PC-3 (cell line): ENCODE measurements at regions not wholly inside any gene's neighbourhood (a gene's known extent, or its start where the extent isn't known, plus 50 kb on each side); places are given as distances from the start of the nearest gene placed in this dataset.

ENCODE experiments used
- ATAC-seq: fragments of 200-7000 bp; cut with Tn5 transposase; 2 replicates; pipeline ENCODE4 v1.9.1; 2020; ENCODE audit warnings: mild to moderate bottlenecking, moderate library complexity
- BruUV-seq: library from RNA; stranded (reverse); fragments of 400-500 nt; replicated peaks from 2 replicates; lab custom pipeline; 2021; lab: Mats Ljungman, UMichigan
- CTCF ChIA-PET: fragments of 300-600 bp; sonication (Branson Sonifier 250); formaldehyde crosslinking; loops from one replicate; lab custom pipeline; 2022; ENCODE audit warnings: antibody characterized with exemption; lab: Charles Lee
- POLR2A ChIA-PET: fragments of 300-600 bp; sonication (Branson Sonifier 250); formaldehyde crosslinking; loops from one replicate; lab custom pipeline; 2022; ENCODE audit warnings: antibody characterized with exemption; ENCODE audit not compliant: unreplicated experiment; lab: Charles Lee
- DNase-seq: peaks from one replicate; pipeline ENCODE4 v3.0.0-alpha.2; 2015
- H2AFZ ChIP-seq: fragments of 300-600 bp; sonication (generic); 2 replicates; pipeline ENCODE4 v1.6.0; 2016; ENCODE audit warnings: antibody characterized with exemption, low read length
- H3F3A ChIP-seq: fragments of 300-600 bp; sonication (generic); one replicate; pipeline ENCODE4 v1.6.0; 2017; ENCODE audit warnings: antibody characterized with exemption, low read length, control low read depth, mild to moderate bottlenecking; ENCODE audit not compliant: unreplicated experiment
- H3K27ac ChIP-seq: fragments of 300-600 bp; sonication (generic); 2 replicates; pipeline ENCODE4 v1.5.1; 2016; ENCODE audit warnings: mild to moderate bottlenecking, low read length
- H3K27me3 ChIP-seq: fragments of 300-600 bp; sonication (generic); 2 replicates; pipeline ENCODE4 v1.6.1; 2016; ENCODE audit warnings: low read length, mixed read lengths
- H3K36me3 ChIP-seq: fragments of 300-600 bp; sonication (generic); 2 replicates; pipeline ENCODE4 v1.6.1; 2016; ENCODE audit warnings: low read depth, mixed run types, low read length, mixed read lengths
- H3K4me1 ChIP-seq: fragments of 300-600 bp; sonication (generic); 2 replicates; pipeline ENCODE4 v1.5.1; 2016; ENCODE audit warnings: low read length; ENCODE audit not compliant: insufficient read depth
- H3K4me2 ChIP-seq: fragments of 300-600 bp; sonication (generic); 2 replicates; pipeline ENCODE4 v1.6.0; 2016; ENCODE audit warnings: low read length
- H3K4me3 ChIP-seq: fragments of 300-600 bp; sonication (generic); 2 replicates; pipeline ENCODE4 v1.5.1; 2016; ENCODE audit warnings: mild to moderate bottlenecking, low read length, mixed read lengths
- H3K79me2 ChIP-seq: fragments of 300-600 bp; sonication (generic); 2 replicates; pipeline ENCODE4 v1.6.1; 2017; ENCODE audit warnings: low read length, mixed read lengths
- H3K9ac ChIP-seq: fragments of 300-600 bp; sonication (generic); 2 replicates; pipeline ENCODE4 v1.6.0; 2016; ENCODE audit warnings: mild to moderate bottlenecking, low read length
- H3K9me2 ChIP-seq: fragments of 300-600 bp; sonication (generic); replicated peaks from 2 replicates; pipeline ENCODE4 v1.6.1; 2016; ENCODE audit warnings: mixed run types, low read length, mixed read lengths
- H3K9me3 ChIP-seq: fragments of 300-600 bp; sonication (generic); 2 replicates; pipeline ENCODE4 v1.6.1; 2016; ENCODE audit warnings: low read length, mixed read lengths
- H4K20me1 ChIP-seq: fragments of 300-600 bp; sonication (generic); 2 replicates; pipeline ENCODE4 v1.6.1; 2016; ENCODE audit warnings: low read length, mixed read lengths
- EZH2 ChIP-seq: fragments of 300-600 bp; sonication (generic); IDR thresholded peaks from one replicate; pipeline ENCODE4 v1.6.1; 2017; ENCODE audit warnings: antibody characterized with exemption, mild to moderate bottlenecking, low read length; ENCODE audit not compliant: unreplicated experiment
- EZH2phosphoT487 ChIP-seq: fragments of 300-600 bp; sonication (generic); IDR thresholded peaks from 2 replicates; pipeline ENCODE4 v1.6.1; 2018; ENCODE audit warnings: mild to moderate bottlenecking, antibody characterized with exemption, low read length, borderline replicate concordance
- intact Hi-C: fragments of 100-400 bp; cut with micrococcal nuclease; formaldehyde crosslinking; loops from 2 replicates; pipeline ENCODE4 v1.9.0; 2023
- TF ChIP-seq, protein P1 (sequence below): fragments of 300-600 bp; sonication (generic); conservative IDR thresholded peaks from 2 replicates; pipeline ENCODE4 v1.5.1; 2017; ENCODE audit warnings: antibody characterized with exemption, low read depth, mild to moderate bottlenecking, low read length

- Histone ChIP-seq H3F3A (no peaks in the 10 kb centered on the region), H3K9me2 (no peaks in the 10 kb centered on the region), H3K27me3 (no peaks in the 10 kb centered on the region), H3K4me3 (no peak overlapping the region), H3K4me2 (no peak overlapping the region), H3K27ac (no peak overlapping the region), H3K4me1 (peaks cover 12% of the 10 kb centered on the region), H3K36me3 (no peaks in the 10 kb centered on the region), H3K9ac (no peak overlapping the region), H4K20me1 (no peaks in the 10 kb centered on the region), H3K79me2 (no peaks in the 10 kb centered on the region), H3K9me3 (no peaks in the 10 kb centered on the region), H2AFZ (no peak overlapping the region)
- TF ChIP-seq, protein P1, sequence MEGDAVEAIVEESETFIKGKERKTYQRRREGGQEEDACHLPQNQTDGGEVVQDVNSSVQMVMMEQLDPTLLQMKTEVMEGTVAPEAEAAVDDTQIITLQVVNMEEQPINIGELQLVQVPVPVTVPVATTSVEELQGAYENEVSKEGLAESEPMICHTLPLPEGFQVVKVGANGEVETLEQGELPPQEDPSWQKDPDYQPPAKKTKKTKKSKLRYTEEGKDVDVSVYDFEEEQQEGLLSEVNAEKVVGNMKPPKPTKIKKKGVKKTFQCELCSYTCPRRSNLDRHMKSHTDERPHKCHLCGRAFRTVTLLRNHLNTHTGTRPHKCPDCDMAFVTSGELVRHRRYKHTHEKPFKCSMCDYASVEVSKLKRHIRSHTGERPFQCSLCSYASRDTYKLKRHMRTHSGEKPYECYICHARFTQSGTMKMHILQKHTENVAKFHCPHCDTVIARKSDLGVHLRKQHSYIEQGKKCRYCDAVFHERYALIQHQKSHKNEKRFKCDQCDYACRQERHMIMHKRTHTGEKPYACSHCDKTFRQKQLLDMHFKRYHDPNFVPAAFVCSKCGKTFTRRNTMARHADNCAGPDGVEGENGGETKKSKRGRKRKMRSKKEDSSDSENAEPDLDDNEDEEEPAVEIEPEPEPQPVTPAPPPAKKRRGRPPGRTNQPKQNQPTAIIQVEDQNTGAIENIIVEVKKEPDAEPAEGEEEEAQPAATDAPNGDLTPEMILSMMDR: no peak
- TF ChIP-seq EZH2phosphoT487: no peak
- no peak for TF ChIP-seq EZH2
- ATAC-seq (no peak), DNase-seq (no peak)
- CTCF ChIA-PET: no interaction called here
- BruUV-seq: no TSS peak
- POLR2A ChIA-PET: no interaction called here
- intact Hi-C loops: no loop called here
These were observed 125.0 kb downstream of the BANF2 start for GRCh38 chr20:17824676-17825251.

- intact Hi-C loops: no loop called here
- ATAC-seq (no peak), DNase-seq (no peak)
- TF ChIP-seq, protein P1: no peak
- TF ChIP-seq EZH2phosphoT487: no peak
- H3K4me2 ChIP-seq: no peak overlapping the region
- no peaks in the 10 kb centered on the region for H3K79me2 ChIP-seq
- no peaks in the 10 kb centered on the region for H3K9me3 ChIP-seq
- H3K4me3 ChIP-seq: no peak overlapping the region
- no peaks in the 10 kb centered on the region for H3K36me3 ChIP-seq
- ChIA-PET POLR2A (no interaction called here), CTCF (no interaction called here)
- peaks cover 12% of the 10 kb centered on the region for H3K4me1 ChIP-seq
- no peak overlapping the region for H3K27ac ChIP-seq
- no peaks in the 10 kb centered on the region for H4K20me1 ChIP-seq
- no peaks in the 10 kb centered on the region for H3K27me3 ChIP-seq
- no peaks in the 10 kb centered on the region for H3F3A ChIP-seq
- no peak overlapping the region for H2AFZ ChIP-seq
- no peak overlapping the region for H3K9ac ChIP-seq
- no TSS peak for BruUV-seq
- no peaks in the 10 kb centered on the region for H3K9me2 ChIP-seq
These were observed 123.8 kb downstream of the BANF2 start for GRCh38 chr20:17823409-17824144.

DNA sequence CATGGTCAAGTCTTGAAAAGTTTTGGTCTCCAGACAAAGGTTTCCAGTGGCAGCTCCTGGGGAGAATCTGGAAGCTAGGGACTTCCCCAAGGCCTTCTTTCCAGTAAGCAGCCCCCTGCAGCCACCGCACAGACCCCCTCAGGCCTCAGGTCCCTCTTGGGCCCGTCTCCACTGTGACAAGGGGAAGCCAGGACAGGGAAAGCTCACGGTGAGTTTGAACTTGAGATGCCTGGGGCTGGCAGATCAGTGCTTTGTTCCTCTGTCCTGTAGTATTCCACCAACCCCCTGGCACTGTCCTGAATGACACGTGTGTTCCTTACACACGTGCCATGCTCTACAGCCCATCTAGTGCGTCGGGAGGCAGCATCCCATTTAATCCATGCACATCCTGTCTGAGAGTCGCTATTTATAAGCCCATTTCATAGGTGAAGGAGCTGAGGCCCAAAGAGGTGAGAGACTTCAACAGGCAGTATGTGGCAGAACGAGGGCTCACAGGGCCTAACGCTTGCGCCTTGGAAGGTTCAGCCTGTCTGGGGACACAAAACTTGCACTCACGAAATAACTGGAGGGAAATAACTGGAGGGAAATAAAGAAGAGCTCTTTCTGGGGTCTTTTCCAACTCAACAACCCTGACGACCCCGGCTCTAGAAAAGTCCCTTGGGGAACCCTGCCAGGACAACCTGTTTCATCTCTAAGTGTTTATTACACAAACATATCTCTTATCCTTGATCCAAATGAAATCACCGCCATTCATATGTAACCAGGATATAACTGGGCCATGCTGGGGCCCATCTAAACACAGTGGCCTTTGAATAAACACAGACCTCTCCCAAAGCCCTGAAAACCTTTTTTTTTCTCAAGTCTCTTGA lies 123.0 kb downstream of the BANF2 start:
- ATAC-seq: no peak
- Histone ChIP-seq H3K9ac (no peak overlapping the region), H3K27ac (no peak overlapping the region), H3K27me3 (no peaks in the 10 kb centered on the region), H3K9me2 (no peaks in the 10 kb centered on the region), H2AFZ (no peak overlapping the region), H3K4me1 (peaks cover 12% of the 10 kb centered on the region), H3K9me3 (no peaks in the 10 kb centered on the region), H3K36me3 (no peaks in the 10 kb centered on the region), H4K20me1 (no peaks in the 10 kb centered on the region), H3F3A (no peaks in the 10 kb centered on the region), H3K4me2 (no peak overlapping the region), H3K4me3 (no peak overlapping the region), H3K79me2 (no peaks in the 10 kb centered on the region)
- BruUV-seq: no TSS peak
- no peak for DNase-seq
- POLR2A ChIA-PET: no interaction called here
- TF ChIP-seq EZH2phosphoT487 (no peak), EZH2 (no peak)
- TF ChIP-seq, protein P1: no peak
- intact Hi-C loops: no loop called here
- CTCF ChIA-PET: no interaction called here
